ENCODE measurements at regions not wholly inside any gene's neighbourhood (a gene's known extent, or its start where the extent isn't known, plus 50 kb on each side); places are given as distances from the start of the nearest gene placed in this dataset.
"Not testable (repeated sequence)": the region's sequence is repeated elsewhere in the genome, so short reads cannot be mapped to it uniquely, and the experiment has no call there.

GRCh38 chr1:199561334-199561733, 466.2 kb upstream of the NR5A2 start:
- no peak for DNase-seq

- DNase-seq = no peak
Observed at GRCh38 chr1:199573047-199573446, 454.5 kb upstream of the NR5A2 start.

DNA sequence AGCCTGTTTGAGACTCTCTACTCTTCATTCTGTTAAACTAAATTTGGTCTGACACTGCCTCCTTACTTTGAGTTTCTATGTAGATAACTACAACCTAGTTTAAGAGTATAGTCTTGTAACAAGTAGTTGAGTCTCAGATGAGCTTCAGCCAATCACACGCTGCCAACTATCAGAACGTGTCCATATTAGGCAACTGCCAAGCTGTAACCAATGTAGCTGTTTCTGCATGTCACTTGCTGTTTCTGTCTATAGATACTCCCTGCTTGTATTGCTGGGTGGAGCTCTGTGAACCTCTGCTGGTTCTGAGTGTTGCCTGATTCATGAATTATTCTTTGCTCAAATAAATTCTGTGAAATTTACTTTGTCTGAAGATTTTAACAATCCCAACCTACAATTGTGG, 452.6 kb upstream of the NR5A2 start:
- DNase-seq = no peak

DNA sequence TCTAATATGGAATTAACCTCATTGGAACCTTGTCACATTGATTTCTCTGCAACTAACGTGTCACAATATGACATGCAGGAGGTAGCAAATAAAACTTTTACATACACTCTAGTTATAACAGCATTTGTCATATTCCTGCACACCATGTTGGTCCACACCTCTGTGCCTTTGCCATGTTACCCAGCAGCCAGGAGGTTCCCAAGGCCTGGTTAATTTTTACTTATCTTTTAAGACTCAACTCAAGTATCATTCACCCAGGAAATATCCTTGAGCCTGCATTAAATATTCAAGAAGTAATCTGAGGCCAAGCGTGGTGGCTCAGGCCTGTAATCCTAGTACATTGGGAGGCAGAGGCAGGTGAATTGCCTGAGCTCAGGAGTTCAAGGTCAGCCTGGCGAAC, 447.2 kb upstream of the NR5A2 start:
- DNase-seq = no peak

GRCh38 chr1:199585392-199585791, 442.1 kb upstream of the NR5A2 start:
- no peak for DNase-seq

GRCh38 chr1:199590708-199591107, 436.8 kb upstream of the NR5A2 start:
- peak; percentile 31 for DNase-seq

- DNase-seq = no peak
Observed at GRCh38 chr1:199591468-199591867, 436.0 kb upstream of the NR5A2 start.

DNA sequence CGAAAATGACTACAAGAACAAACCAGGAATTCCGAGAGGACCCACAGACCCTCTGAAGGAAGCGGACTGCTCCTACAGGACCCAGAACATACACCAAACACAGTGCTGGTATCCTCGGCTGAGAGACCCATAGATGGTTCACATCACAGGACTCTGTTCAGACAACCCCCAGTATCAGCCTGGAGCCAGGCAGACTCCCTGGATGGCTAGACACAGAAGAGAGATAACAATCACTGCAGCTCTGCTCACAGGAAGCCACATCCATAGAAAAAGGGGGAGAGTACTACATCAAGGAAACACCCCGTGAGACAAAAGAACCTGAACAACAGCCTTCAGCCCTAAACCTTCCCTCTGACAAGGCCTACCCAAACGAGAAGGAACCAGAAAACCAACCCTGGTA, 434.0 kb upstream of the NR5A2 start:
- DNase-seq = no peak

DNA sequence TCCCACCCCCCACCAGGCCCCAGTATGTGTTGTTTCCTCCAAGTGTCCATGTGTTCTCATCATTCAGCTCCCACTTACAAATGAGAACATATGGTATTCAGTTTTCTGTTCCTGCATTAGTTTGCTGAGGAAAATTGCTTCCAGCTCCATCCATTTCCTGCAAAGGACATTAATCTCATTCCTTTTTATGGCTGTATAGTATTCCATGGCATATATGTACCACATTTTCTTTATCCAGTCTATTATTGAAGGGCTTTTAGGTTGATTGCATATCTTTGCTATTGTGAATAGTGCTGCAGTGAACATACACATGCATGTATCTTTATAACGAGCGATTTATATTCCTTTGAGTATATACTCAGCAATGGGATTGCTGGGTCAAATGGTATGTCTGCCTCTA, 431.1 kb upstream of the NR5A2 start:
- DNase-seq = not testable (repeated sequence)

GRCh38 chr1:199597152-199597551, 430.4 kb upstream of the NR5A2 start:
- DNase-seq = no peak

DNA sequence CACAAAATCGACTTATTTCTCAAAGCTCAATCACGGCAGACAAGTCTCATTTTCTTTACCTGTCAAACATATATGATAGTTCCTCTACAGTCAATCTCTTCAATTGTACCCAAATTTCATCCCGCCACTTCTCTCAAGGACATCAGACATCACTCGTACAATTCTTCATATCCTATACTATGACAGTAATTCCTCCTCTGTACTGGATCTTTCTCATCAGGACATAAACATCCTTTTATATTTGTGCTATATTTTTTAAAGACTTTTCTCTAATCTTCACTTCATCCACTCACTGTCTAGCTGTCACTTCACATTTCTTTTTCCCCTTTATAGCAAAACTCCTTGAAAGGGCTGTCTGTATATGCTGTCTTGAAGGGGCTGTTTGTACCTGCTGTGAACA, 419.1 kb upstream of the NR5A2 start:
- DNase-seq = no peak

GRCh38 chr1:199612976-199613774, 414.3 kb upstream of the NR5A2 start:
- no peak for DNase-seq

- no peak for DNase-seq
Observed at GRCh38 chr1:199616947-199617346, 410.6 kb upstream of the NR5A2 start.

DNA sequence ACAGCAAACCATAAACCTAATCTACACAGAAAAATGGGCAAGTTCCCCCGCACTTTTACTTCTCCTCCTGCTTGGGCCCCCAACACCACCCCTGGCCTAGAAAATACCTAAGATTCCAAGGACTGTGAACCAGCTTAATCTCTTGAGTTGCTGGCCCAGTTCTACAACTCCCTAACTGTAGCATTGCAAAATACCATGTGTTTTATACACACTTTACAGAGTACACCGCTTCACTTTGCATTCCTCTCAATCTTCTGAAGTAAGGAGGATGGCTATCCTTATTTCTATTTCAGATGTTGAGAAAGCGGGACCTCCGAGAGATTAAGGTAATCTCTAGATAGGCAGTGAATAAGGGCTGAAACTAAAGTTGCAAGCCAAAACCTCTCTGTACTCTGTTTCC, 408.3 kb upstream of the NR5A2 start:
- DNase-seq = no peak

- not testable (repeated sequence) for DNase-seq
Observed at GRCh38 chr1:199626228-199626627, 401.3 kb upstream of the NR5A2 start.

DNA sequence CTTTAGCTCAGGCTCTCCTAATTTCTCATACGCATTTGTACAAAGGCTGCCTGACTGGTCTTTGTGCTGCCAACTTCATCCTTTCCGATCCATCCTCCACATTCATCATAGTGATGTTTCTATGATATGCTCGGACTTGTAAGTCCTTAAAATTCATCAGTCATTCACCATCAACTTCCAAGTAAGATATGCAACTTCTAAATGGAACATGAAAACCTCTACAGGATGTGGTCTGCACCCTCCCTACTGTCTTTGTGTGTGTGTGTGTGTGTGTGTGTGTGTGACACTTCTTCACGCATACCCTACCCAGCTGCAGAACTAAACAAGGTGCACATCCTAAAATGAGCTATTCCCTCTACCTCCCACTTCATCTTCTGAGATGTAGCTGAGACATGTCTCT, 397.9 kb upstream of the NR5A2 start:
- no peak for DNase-seq

DNA sequence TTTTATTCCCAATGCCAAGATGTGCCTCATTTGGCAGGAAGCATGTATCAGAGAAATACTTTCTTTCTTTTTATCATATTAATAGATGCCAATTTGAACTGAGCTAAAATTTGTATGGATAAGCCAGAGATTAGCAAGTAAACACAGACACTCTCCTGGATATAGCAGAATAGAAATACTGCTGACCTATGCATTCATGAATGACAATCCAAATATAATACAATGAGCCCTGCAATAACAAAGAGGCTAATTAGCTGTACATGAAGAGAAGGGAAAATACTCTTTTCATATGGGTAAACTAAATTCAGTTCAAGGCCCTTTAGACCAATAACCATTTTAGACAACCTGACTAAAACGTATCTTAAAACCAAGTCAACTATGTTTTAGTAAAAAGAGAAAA, 388.1 kb upstream of the NR5A2 start:
- DNase-seq = no peak

GRCh38 chr1:199641531-199641930, 386.0 kb upstream of the NR5A2 start:
- DNase-seq = no peak

DNA sequence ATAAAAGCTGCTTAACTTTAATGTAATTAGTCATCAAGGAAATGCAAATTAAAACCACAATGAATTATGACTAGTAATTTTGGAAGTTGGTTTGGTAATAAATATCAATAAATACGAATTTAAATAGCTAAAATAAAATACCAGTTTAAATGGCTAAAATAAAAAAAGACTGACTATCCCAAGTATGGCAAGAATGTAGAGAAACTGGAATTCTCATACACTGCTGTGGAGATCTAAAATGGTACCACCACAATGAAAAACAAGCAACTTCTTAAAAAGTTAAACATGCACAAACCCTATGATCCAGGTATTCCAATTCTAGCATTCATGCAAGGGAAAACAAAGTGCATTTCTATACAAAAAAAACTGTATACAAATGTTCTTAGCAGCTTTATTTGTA, 382.6 kb upstream of the NR5A2 start:
- DNase-seq = no peak

GRCh38 chr1:199646761-199647160, 380.7 kb upstream of the NR5A2 start:
- no peak for DNase-seq

- DNase-seq = no peak
Observed at GRCh38 chr1:199657449-199657848, 370.1 kb upstream of the NR5A2 start.

GRCh38 chr1:199660071-199660470, 367.4 kb upstream of the NR5A2 start:
- no peak for DNase-seq

DNA sequence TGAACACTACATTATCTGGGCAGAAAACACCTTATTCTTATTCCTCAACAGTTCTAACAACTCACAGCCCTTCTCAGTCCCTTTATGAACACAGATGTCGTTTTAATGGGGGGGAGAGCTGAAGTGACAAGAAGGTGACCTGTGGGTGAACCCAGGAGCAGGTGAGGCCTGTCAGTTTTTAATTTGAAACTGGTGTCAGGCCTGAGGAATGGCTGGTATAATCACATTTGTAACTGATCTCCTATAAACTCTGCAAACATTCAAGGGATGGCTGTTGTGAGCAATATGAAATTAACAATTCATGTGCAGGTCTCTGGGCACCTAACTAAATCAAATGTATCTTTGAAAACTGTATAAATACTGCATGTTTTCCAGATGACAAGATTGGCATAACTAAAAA, 362.1 kb upstream of the NR5A2 start:
- no peak for DNase-seq

DNA sequence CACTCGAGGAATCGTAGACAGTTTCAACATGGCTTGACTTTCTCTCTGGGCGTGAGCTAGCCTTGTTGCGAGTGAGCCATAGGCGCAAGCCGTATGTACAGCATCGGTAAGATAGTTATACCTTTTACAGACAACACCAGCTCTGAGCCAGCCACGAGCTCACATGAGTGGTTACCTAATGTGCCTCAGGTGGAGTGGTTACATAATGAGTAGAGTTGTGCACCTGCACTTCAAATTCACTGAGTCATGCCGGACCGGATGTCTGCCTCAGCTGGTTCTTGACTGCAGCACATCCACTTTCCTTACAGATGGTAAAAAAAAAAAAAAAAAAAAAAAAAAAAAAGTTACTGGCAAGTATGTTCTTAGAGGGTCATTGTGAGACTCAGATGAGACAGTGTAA, 360.4 kb upstream of the NR5A2 start:
- DNase-seq = no peak

- DNase-seq = no peak
Observed at GRCh38 chr1:199669916-199670315, 357.6 kb upstream of the NR5A2 start.

Measured in activated CD4-positive, alpha-beta T cell treated with anti-CD3 and anti-CD28 coated beads, Interleukin-2, amount 50 U/mL, for 16 hours (primary cell).